ENCODE measurements at regions not wholly inside any gene's neighbourhood (a gene's known extent, or its start where the extent isn't known, plus 50 kb on each side); places are given as distances from the start of the nearest gene placed in this dataset.
A peak's percentile ranks its signal among the peaks of the same experiment; 100 is the strongest.

GRCh38 chr1:39102537-39103327, 76.6 kb downstream of the NDUFS5 start (continued):
- no peak for TF ChIP-seq BRCA1 (IDR thresholded peaks at IDR 0.05; ENCODE audit: low read depth, low read length)
- TF ChIP-seq ZNF24 (IDR thresholded peaks at IDR 0.05) = 0 out of 2 replicates have a peak, but pooled peaks have one; percentile 12

GRCh38 chr1:39103328-39104157, 77.4 kb downstream of the NDUFS5 start:
- ChIA-PET RAD21 (ENCODE audit: unreplicated experiment) (interaction anchor here (0.7 to 11.2 kb wide), 16 partner anchors 10 to 436 kb away, joined by 3 to 304 read pairs (median 4); partner anchors contain the start of gene MACF1), CTCF (interaction anchor here (0.6 to 10.0 kb wide), 21 partner anchors 7 to 555 kb away, joined by 3 to 465 read pairs (median 4); no protein-coding TSS in a partner anchor), POLR2A (interaction anchor here (0.6 to 2.2 kb wide), 3 partner anchors 88 to 99 kb away, joined by 3 to 16 read pairs (median 9); no protein-coding TSS in a partner anchor), SMC1A (ENCODE audit: uncharacterized antibody, unreplicated experiment) (interaction anchor here (0.7 to 3.4 kb wide), 19 partner anchors 8 to 435 kb away, joined by 3 to 137 read pairs (median 4); partner anchors contain the start of gene NDUFS5)
- FAIRE-seq = peak; percentile 62
- H4K20me1 ChIP-seq (ENCODE audit: control insufficient read depth, insufficient read depth) = no peaks in the 10 kb centered on the region
- peak; percentile 17; the same call in 1 of the 3 replicates for ATAC-seq
- peak overlapping the region; percentile 78 for H3K4me2 ChIP-seq (ENCODE audit: control insufficient read depth, insufficient read depth)
- no peaks in the 10 kb centered on the region for H3K27me3 ChIP-seq (replicated peaks in 1 of 2; ENCODE audit: control insufficient read depth in 2 of 2, insufficient read depth in 2 of 2, low read length in 1 of 2)
- no peaks in the 10 kb centered on the region for H3K9me3 ChIP-seq (replicated peaks; ENCODE audit: control insufficient read depth, insufficient read depth, low read length)
- no TSS peak for BruUV-seq (replicated peaks)
- H3K27ac ChIP-seq (ENCODE audit: control insufficient read depth, insufficient read depth) = peak overlapping the region; percentile 67
- no peaks in the 10 kb centered on the region for H3K36me3 ChIP-seq (ENCODE audit: control insufficient read depth in 2 of 2, insufficient read depth in 2 of 2, low read length in 1 of 2)
- intact Hi-C loops (cut with micrococcal nuclease; ENCODE audit: unreplicated experiment) = loop anchor here (2.0 to 10.0 kb wide), 3 partner anchors 219 to 551 kb away; no protein-coding TSS in a partner anchor
- H3K4me1 ChIP-seq (ENCODE audit: control insufficient read depth, insufficient read depth, low read length) = peaks cover 33% of the 10 kb centered on the region
- peak overlapping the region; percentile 65 for H3K9ac ChIP-seq (ENCODE audit: control insufficient read depth, insufficient read depth, low read length)
- peak overlapping the region; percentile 75 for H2AFZ ChIP-seq (ENCODE audit: control insufficient read depth, low read depth, low read length)
- TF ChIP-seq SREBF1 (IDR thresholded peaks at IDR 0.05; ENCODE audit: low read length) (no peak), ZNF687 (IDR thresholded peaks at IDR 0.05) (0 out of 2 replicates have a peak, but pooled peaks have one; percentile 0), MXI1 (IDR thresholded peaks at IDR 0.05; ENCODE audit: low read depth, low read length) (0 out of 2 replicates have a peak, but pooled peaks have one; percentile 11), YY1 (IDR thresholded peaks at IDR 0.05; ENCODE audit: low read depth, low read length) (no peak), EP300 (IDR thresholded peaks at IDR 0.05; ENCODE audit: borderline replicate concordance in 1 of 2, control insufficient read depth in 1 of 2, low read depth in 2 of 2, low read length in 2 of 2) (peak in 1 of 2 experiments; percentile 11; a peak in 1 of 4 replicates)
- H3K79me2 ChIP-seq (ENCODE audit: control insufficient read depth, insufficient read depth, low read length) = peaks cover 42% of the 10 kb centered on the region
- H3K4me3 ChIP-seq = peak overlapping the region; percentile 94
- 34% methylated on average over 6 of the region's 6 CpGs for WGBS (ENCODE audit: insufficient coverage, insufficient replicate concordance, low lambda C conversion rate, missing lambda C conversion rate)
- no peak for DNase-seq (ENCODE audit: low read depth, low spot score)
- in situ Hi-C loops (cut with MboI) = no loop called here

All from GM12878 (cell line).